A673 (cell line): ENCODE measurements at regions not wholly inside any gene's neighbourhood (a gene's known extent, or its start where the extent isn't known, plus 50 kb on each side); places are given as distances from the start of the nearest gene placed in this dataset.

Experiments
- BruUV-seq: library from RNA; stranded (reverse); fragments of 400-500 nt; replicated peaks from 2 replicates; lab custom pipeline; 2021; lab: Mats Ljungman, UMichigan
- CTCF ChIA-PET: fragments of 300-600 bp; sonication (Branson Sonifier 250); formaldehyde crosslinking; loops from one replicate; lab custom pipeline; 2022; ENCODE audit warnings: antibody characterized with exemption; lab: Charles Lee
- POLR2A ChIA-PET: fragments of 300-600 bp; sonication (Branson Sonifier 250); formaldehyde crosslinking; loops from one replicate; lab custom pipeline; 2022; ENCODE audit warnings: antibody characterized with exemption; ENCODE audit not compliant: low non-redundant PET; lab: Charles Lee
- DNase-seq: peaks from one replicate; pipeline ENCODE4 v3.0.0-alpha.2; 2015; ENCODE audit warnings: low spot score
- H3K27ac ChIP-seq: fragments of 200-600 bp; sonication (generic); 2 replicates; pipeline ENCODE4 v1.5.1; 2016; ENCODE audit warnings: mixed run types, low read depth, mild to moderate bottlenecking, mixed read lengths, antibody characterized with exemption, low read length; ENCODE audit not compliant: poor library complexity, severe bottlenecking
- H3K27me3 ChIP-seq: fragments of 200-600 bp; sonication (generic); replicated peaks from 2 replicates; pipeline ENCODE4 v1.6.1; 2017; ENCODE audit warnings: mixed run types, low read depth, mild to moderate bottlenecking, mixed read lengths, antibody characterized with exemption, low read length; ENCODE audit not compliant: insufficient read depth, poor library complexity
- H3K36me3 ChIP-seq: fragments of 200-600 bp; sonication (generic); 2 replicates; pipeline ENCODE4 v1.6.1; 2016; ENCODE audit warnings: mixed run types, mild to moderate bottlenecking, mixed read lengths, antibody characterized with exemption, low read length; ENCODE audit not compliant: insufficient read depth, poor library complexity, severe bottlenecking
- H3K4me1 ChIP-seq: fragments of 200-600 bp; sonication (generic); 2 replicates; pipeline ENCODE4 v1.6.1; 2017; ENCODE audit warnings: mixed run types, mild to moderate bottlenecking, mixed read lengths, antibody characterized with exemption, low read length; ENCODE audit not compliant: insufficient read depth, poor library complexity, severe bottlenecking
- H3K4me3 ChIP-seq: fragments of 200-600 bp; sonication (generic); 2 replicates; pipeline ENCODE4 v1.5.1; 2016; ENCODE audit warnings: low read depth, mixed run types, mild to moderate bottlenecking, mixed read lengths, low read length; ENCODE audit not compliant: poor library complexity, severe bottlenecking
- H3K9me3 ChIP-seq: fragments of 200-600 bp; sonication (generic); 2 replicates; pipeline ENCODE4 v1.6.1; 2016; ENCODE audit warnings: mixed run types, low read depth, mild to moderate bottlenecking, mixed read lengths, antibody characterized with exemption, low read length; ENCODE audit not compliant: poor library complexity, severe bottlenecking
- CTCF ChIP-seq: fragments of 300-800, 200-600 bp; sonication (generic); conservative IDR thresholded peaks from 2 replicates; pipeline ENCODE4 v1.5.1; 2017; ENCODE audit warnings: low read depth, mild to moderate bottlenecking, antibody characterized with exemption, low read length, moderate library complexity, mixed read lengths
- EZH2 ChIP-seq: fragments of 200-600 bp; sonication (generic); IDR thresholded peaks from 2 replicates; pipeline ENCODE4 v1.6.1; 2017; ENCODE audit warnings: borderline replicate concordance, low read depth, mild to moderate bottlenecking, mixed read lengths, antibody characterized with exemption, low read length; ENCODE audit not compliant: poor library complexity, severe bottlenecking
- intact Hi-C: fragments of 100-400 bp; cut with micrococcal nuclease; formaldehyde crosslinking; loops from one replicate; pipeline ENCODE4 v1.10.0; 2022; ENCODE audit not compliant: unreplicated experiment

DNA sequence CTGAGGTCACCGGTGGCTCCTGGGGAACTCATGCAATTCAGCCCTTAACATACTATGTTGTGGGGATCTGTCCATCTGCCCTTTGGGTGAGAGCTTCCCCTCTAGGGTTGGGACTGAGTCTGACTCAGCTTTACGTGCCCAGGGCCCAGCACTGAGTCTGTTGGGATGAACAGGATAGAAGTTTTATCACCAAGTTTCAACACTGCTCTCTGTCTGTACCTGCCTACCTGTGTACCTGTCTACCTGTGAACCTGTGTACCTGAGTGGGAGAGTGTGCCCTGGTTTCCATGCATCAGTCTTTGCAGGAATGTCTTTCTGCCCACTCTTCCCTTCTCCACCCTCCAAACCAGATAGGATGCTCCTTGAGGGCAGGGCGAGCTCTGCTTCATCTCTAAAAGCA is 90.6 kb upstream of the POU3F1 start:
- CTCF ChIA-PET: no interaction called here
- BruUV-seq: no TSS peak

DNA sequence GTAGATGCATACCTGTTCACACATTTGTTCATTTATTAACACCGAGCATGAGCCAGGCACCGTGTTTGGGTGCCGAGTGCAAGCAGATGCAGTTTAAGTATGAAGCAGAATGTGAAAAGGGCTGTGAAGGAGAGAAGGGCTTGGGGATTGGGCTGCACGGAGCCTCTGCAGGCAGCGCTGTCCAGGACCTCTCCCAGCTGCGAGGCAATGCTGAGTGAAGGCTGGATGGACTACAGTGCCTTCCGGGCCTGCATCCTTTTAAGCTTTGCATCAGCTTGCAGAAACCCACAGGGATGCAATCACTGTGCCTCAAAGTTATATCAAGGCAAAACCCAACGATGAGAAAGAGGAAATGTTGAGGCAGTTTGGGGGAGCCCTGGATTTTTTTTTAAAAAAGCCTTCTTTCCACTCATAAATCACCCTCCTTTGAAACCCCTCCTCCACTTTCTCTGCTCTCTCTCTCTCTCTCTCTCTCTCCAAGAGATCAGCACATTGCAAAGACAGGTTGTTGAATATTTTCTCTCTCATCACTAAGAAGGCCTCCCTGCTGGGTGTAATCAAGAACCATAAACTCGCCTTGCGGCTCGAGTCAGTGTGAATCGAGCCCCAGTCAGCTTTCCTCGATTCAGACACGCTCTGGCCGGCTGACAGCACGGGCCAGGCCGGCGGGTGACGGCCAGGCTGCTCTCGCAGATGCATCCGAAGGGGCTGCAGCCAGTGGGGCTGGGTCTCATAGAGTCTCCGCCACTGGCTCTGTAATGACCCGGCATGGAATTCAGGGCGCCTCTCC is 89.2 kb upstream of the POU3F1 start:
- no TSS peak for BruUV-seq
- no peak overlapping the region for H3K4me3 ChIP-seq
- intact Hi-C loops: no loop called here
- TF ChIP-seq EZH2 (no peak), CTCF (no peak)
- no peak for DNase-seq
- no peak overlapping the region for H3K27ac ChIP-seq
- CTCF ChIA-PET: no interaction called here
- no peaks in the 10 kb centered on the region for H3K36me3 ChIP-seq
- H3K9me3 ChIP-seq: no peaks in the 10 kb centered on the region
- H3K27me3 ChIP-seq: no peaks in the 10 kb centered on the region
- peaks cover 20% of the 10 kb centered on the region for H3K4me1 ChIP-seq
- POLR2A ChIA-PET: no interaction called here

More for the DNA sequence above, 90.6 kb upstream of the POU3F1 start:
- peaks cover 20% of the 10 kb centered on the region for H3K4me1 ChIP-seq
- DNase-seq: no peak
- H3K36me3 ChIP-seq: no peaks in the 10 kb centered on the region
- H3K4me3 ChIP-seq: no peak overlapping the region
- no peak overlapping the region for H3K27ac ChIP-seq
- intact Hi-C loops: no loop called here
- no peak for TF ChIP-seq EZH2
- no peak for TF ChIP-seq CTCF
- H3K27me3 ChIP-seq: no peaks in the 10 kb centered on the region
- H3K9me3 ChIP-seq: no peaks in the 10 kb centered on the region
- POLR2A ChIA-PET: no interaction called here

GRCh38 chr1:38134294-38134755 is 87.7 kb upstream of the POU3F1 start:
- ChIA-PET CTCF (no interaction called here), POLR2A (no interaction called here)
- no peak for DNase-seq
- H3K27me3 ChIP-seq: no peaks in the 10 kb centered on the region
- H3K36me3 ChIP-seq: no peaks in the 10 kb centered on the region
- peaks cover 12% of the 10 kb centered on the region for H3K4me1 ChIP-seq
- no peaks in the 10 kb centered on the region for H3K9me3 ChIP-seq
- no TSS peak for BruUV-seq
- no peak overlapping the region for H3K27ac ChIP-seq
- H3K4me3 ChIP-seq: no peak overlapping the region
- TF ChIP-seq CTCF: no peak
- no peak for TF ChIP-seq EZH2
- intact Hi-C loops: no loop called here
